CD4-positive, alpha-beta T cell treated with Interleukin-6 at 100 ng/mL for 8 hours (primary cell): ENCODE measurements at regions not wholly inside any gene's neighbourhood (a gene's known extent, or its start where the extent isn't known, plus 50 kb on each side); places are given as distances from the start of the nearest gene placed in this dataset.

Experiments used
- DNase-seq: peaks from one replicate; pipeline ENCODE4 v3.0.0-alpha.2; 2020; ENCODE audit warnings: mixed read lengths, low spot score

DNA sequence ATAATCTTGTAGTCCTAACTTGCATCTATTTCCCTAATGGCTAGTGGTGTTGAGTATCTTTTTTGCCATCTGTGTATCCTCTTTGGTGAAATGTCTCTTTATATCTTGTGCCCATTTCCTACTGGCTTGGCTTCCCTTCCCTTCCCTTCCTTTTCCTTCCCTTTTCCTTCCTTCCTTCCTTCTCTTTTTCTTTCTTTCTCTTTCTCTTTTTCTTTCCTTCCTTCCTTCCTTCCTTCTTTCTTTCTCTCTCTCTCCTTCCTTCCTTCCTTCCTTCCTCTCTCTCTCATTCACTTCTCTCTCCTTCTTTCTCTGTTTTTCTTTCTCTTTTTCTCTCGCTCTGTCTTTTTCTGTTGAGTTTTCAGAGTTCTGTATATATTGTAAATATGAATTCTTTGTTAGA lies 61.5 kb upstream of the SLC4A4 start:
- no peak for DNase-seq

DNA sequence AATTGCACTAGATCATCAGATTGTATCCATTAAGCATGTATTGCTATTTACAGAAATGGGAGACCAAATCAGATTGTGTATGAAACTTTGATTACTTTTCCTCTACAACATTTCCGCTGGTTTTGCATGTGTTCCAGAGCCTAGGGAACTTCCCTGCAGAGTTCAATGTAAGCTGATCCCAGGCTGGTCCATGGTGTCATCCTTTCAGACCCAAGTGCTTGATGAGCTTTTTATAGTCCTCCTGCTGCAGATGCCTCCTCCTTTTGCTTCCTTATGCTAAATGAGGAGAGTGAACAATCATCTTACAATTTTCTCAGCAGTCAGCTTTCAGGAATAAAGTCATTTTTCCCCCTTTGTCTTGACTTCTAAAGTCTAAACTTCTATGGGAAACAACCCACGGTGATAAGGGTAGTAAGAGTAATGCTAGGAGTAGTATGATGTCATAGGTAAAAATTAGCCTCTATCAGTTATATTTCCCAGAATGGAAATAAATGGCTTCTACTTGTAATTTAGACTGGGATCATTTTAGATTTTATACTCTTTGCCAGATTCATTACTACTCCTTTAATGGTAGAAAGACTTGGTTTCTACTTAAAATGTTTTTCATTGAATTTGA lies 55.1 kb upstream of the SLC4A4 start:
- no peak for DNase-seq

DNA sequence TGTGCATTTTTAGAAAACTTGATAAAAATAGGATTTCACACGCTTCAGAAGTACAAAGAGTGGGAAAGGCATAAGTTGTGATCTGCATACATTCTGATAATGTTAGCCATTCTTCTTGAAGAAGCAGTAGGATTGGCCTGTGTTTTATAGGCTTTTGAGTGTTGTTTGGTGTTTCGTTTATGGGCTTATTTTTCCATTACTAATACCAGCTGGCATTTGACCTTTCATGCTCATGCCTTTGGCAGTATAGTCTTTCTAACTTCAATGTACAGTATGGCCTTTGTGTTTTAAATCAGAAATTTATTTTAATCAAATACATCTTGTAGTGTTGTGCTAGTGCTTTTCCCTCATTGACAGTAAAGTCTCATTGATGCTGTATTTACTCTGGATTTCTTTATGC lies 51.5 kb upstream of the SLC4A4 start:
- DNase-seq: no peak

DNA sequence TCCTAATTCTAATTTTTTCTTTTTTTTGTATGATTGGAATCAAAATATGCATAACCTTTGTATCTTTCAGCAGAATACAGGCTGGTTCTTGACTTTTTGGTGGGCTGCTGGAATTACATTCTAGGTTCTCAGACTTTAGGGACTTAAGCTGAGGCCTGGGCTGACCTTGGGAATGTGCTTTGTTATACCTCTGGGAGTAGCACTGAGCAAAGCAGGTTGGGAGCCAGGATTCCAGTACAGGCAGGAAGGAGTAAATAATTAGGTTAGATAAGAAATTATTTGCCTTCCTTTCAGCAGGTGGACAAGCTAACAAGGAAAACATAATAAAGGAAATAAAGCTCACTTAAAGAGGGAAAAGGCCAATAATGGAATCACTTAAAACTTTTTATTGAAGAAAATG lies 49.9 kb upstream of the SLC4A4 start:
- DNase-seq: no peak
